WTC11 (cell line): ENCODE measurements at regions not wholly inside any gene's neighbourhood (a gene's known extent, or its start where the extent isn't known, plus 50 kb on each side); places are given as distances from the start of the nearest gene placed in this dataset.

ENCODE experiments used
- ATAC-seq: fragments of 200-7000 bp; cut with Tn5 transposase; 2 replicates; pipeline ENCODE4 v1.10.0; 2021; ENCODE audit warnings: mild to moderate bottlenecking, moderate library complexity
- CTCF ChIA-PET: fragments of 300-600 bp; sonication (Branson Sonifier 250); formaldehyde crosslinking; loops from one replicate; lab custom pipeline; 2021; ENCODE audit warnings: antibody characterized with exemption; lab: Charles Lee
- POLR2A ChIA-PET: fragments of 350-600 bp; sonication (Branson Sonifier 250); formaldehyde crosslinking; loops from one replicate; lab custom pipeline; 2021; ENCODE audit warnings: antibody characterized with exemption; lab: Charles Lee
- DNase-seq: peaks from one replicate; pipeline ENCODE4 v3.0.0; 2021; ENCODE audit warnings: low spot score
- H3K27ac Mint-ChIP-seq: 2 replicates; pipeline ENCODE4 v1.8.0; 2021; ENCODE audit warnings: mixed read lengths
- H3K27me3 Mint-ChIP-seq: 2 replicates; pipeline ENCODE4 v1.8.0; 2021; ENCODE audit warnings: low read depth, mild to moderate bottlenecking, moderate library complexity, mixed read lengths
- H3K36me3 Mint-ChIP-seq: 2 replicates; pipeline ENCODE4 v1.8.0; 2021; ENCODE audit warnings: mixed read lengths
- H3K4me1 Mint-ChIP-seq: 2 replicates; pipeline ENCODE4 v1.8.0; 2022; ENCODE audit warnings: mixed read lengths
- H3K4me3 Mint-ChIP-seq: 2 replicates; pipeline ENCODE4 v1.8.0; 2021; ENCODE audit warnings: mild to moderate bottlenecking, moderate library complexity, mixed read lengths
- H3K9me3 Mint-ChIP-seq: 2 replicates; pipeline ENCODE4 v1.8.0; 2021; ENCODE audit warnings: mixed read lengths
- AFF4 ChIP-seq: sonication (generic); formaldehyde crosslinking; IDR thresholded peaks from 2 replicates; pipeline ENCODE4 v1.8.1; 2023; ENCODE audit warnings: mild to moderate bottlenecking, missing genetic modification reagents, borderline replicate concordance
- E2F5 ChIP-seq: sonication (generic); formaldehyde crosslinking; IDR thresholded peaks from 2 replicates; pipeline ENCODE4 v1.8.1; 2022; ENCODE audit warnings: mild to moderate bottlenecking, moderate library complexity, missing genetic modification reagents
- GRHL2 ChIP-seq: fragments of 250-450 bp; sonication (Bioruptor Pico); IDR thresholded peaks from 2 replicates; pipeline ENCODE4 v1.8.0; 2022; ENCODE audit warnings: mild to moderate bottlenecking, moderate library complexity; ENCODE audit not compliant: insufficient replicate concordance, severe bottlenecking
- HMGXB4 ChIP-seq: sonication (generic); formaldehyde crosslinking; IDR thresholded peaks from 2 replicates; pipeline ENCODE4 v1.8.1; 2023; ENCODE audit warnings: mild to moderate bottlenecking, moderate library complexity, missing genetic modification reagents
- MLX ChIP-seq: sonication (generic); formaldehyde crosslinking; IDR thresholded peaks from 2 replicates; pipeline ENCODE4 v1.8.1; 2023; ENCODE audit warnings: mild to moderate bottlenecking, missing genetic modification reagents, moderate library complexity
- PRDM15 ChIP-seq: sonication (generic); formaldehyde crosslinking; IDR thresholded peaks from 2 replicates; pipeline ENCODE4 v1.8.0; 2022; ENCODE audit warnings: missing genetic modification reagents
- USF1 ChIP-seq: sonication (generic); formaldehyde crosslinking; IDR thresholded peaks from 2 replicates; pipeline ENCODE4 v1.8.0; 2022; ENCODE audit warnings: mild to moderate bottlenecking, missing genetic modification reagents

GRCh38 chr10:61845196-61845949, 56.1 kb upstream of the ARID5B start:
- H3K4me3 Mint-ChIP-seq: no peak overlapping the region
- no peaks in the 10 kb centered on the region for H3K9me3 Mint-ChIP-seq
- H3K27me3 Mint-ChIP-seq: peaks cover 93% of the 10 kb centered on the region
- no peak for TF ChIP-seq HMGXB4 (CRISPR knock-in tag)
- no peak for TF ChIP-seq PRDM15 (CRISPR knock-in tag)
- no peak for TF ChIP-seq AFF4
- no peak for TF ChIP-seq MLX (CRISPR knock-in tag)
- TF ChIP-seq, all 79 proteins: peak for 0
- ATAC-seq (peak; percentile 69), DNase-seq (no peak)
- ChIA-PET CTCF (interaction anchor here (1.1 kb wide), 1 partner anchor 193 kb away, joined by 3 read pairs; no protein-coding TSS in a partner anchor), POLR2A (no interaction called here)
- Mint-ChIP-seq H3K4me1 (peaks cover 22% of the 10 kb centered on the region), H3K36me3 (no peaks in the 10 kb centered on the region), H3K27ac (no peak overlapping the region)

- TF ChIP-seq USF1 (CRISPR knock-in tag): no peak
- no peak for TF ChIP-seq GRHL2 (CRISPR knock-in tag)
- no peak for TF ChIP-seq E2F5 (CRISPR knock-in tag)
- Mint-ChIP-seq H3K4me3 (no peak overlapping the region), H3K36me3 (no peaks in the 10 kb centered on the region), H3K9me3 (no peaks in the 10 kb centered on the region), H3K27ac (no peak overlapping the region), H3K27me3 (peaks cover 93% of the 10 kb centered on the region), H3K4me1 (peaks cover 22% of the 10 kb centered on the region)
- ATAC-seq (peak; percentile 78), DNase-seq (no peak)
- ChIA-PET POLR2A (no interaction called here), CTCF (interaction anchor here (1.1 kb wide), 1 partner anchor 193 kb away, joined by 3 read pairs; no protein-coding TSS in a partner anchor)
Observed at GRCh38 chr10:61845950-61846268, 55.6 kb upstream of the ARID5B start.
